HEK293 (cell line): ENCODE measurements at regions not wholly inside any gene's neighbourhood (a gene's known extent, or its start where the extent isn't known, plus 50 kb on each side); places are given as distances from the start of the nearest gene placed in this dataset.

Experiments used
- CTCF ChIA-PET: fragments of 350-600 bp; formaldehyde crosslinking; extraction: SDS; loops from one replicate; lab custom pipeline; 2021; ENCODE audit warnings: antibody characterized with exemption; lab: Yijun Ruan, JAX
- POLR2A ChIA-PET: fragments of 300-600 bp; formaldehyde crosslinking; extraction: SDS; loops from one replicate; lab custom pipeline; 2020; ENCODE audit warnings: antibody characterized with exemption, inconsistent platforms; lab: Yijun Ruan, JAX
- H3K27ac ChIP-seq: fragments of 200-500 bp; sonication (Bioruptor generic); 2 replicates; pipeline ENCODE4 v1.5.1; 2014; ENCODE audit warnings: low read depth, low read length, control low read depth, inconsistent platforms; ENCODE audit errors: extremely low read depth
- H3K36me3 ChIP-seq, 2 experiments: fragments of 200-500 bp in 1 of 2; sonication (Bioruptor generic) in 1 of 2; 1 replicate in 1 of 2; 2 replicates in 1 of 2; pipeline ENCODE4 v1.5.1; 2014 to 2017; ENCODE audit warnings: inconsistent platforms in 2 of 2, low read length in 2 of 2; ENCODE audit not compliant: control insufficient read depth in 2 of 2, insufficient read depth in 1 of 2
- H3K4me1 ChIP-seq: fragments of 200-500 bp; sonication (Bioruptor generic); 2 replicates; pipeline ENCODE4 v1.5.1; 2014; ENCODE audit warnings: mild to moderate bottlenecking, low read length, inconsistent platforms; ENCODE audit not compliant: control insufficient read depth, insufficient read depth
- H3K4me3 ChIP-seq: 2 replicates; pipeline ENCODE4 v1.5.1; 2011; ENCODE audit warnings: low read depth, mild to moderate bottlenecking, control low read depth, low read length, moderate library complexity
- H3K9me3 ChIP-seq: fragments of 200-500 bp; sonication (Bioruptor generic); 2 replicates; pipeline ENCODE4 v1.5.1; 2014; ENCODE audit warnings: low read depth, low read length, inconsistent platforms; ENCODE audit not compliant: control insufficient read depth, insufficient read depth
- KLF9 ChIP-seq: fragments of 450-650 bp; formaldehyde crosslinking; IDR thresholded peaks from 2 replicates; pipeline ENCODE4 v1.5.1; 2016; ENCODE audit warnings: missing biosample characterization, missing genetic modification characterization, low read depth
- MYNN ChIP-seq: fragments of 450-650 bp; formaldehyde crosslinking; IDR thresholded peaks from 2 replicates; pipeline ENCODE4 v1.5.1; 2016; ENCODE audit warnings: missing biosample characterization, missing genetic modification characterization, borderline replicate concordance
- PRDM10 ChIP-seq: fragments of 450-650 bp; formaldehyde crosslinking; IDR thresholded peaks from 2 replicates; pipeline ENCODE4 v1.5.1; 2016; ENCODE audit warnings: missing biosample characterization, missing genetic modification characterization
- RBAK ChIP-seq: fragments of 450-650 bp; formaldehyde crosslinking; IDR thresholded peaks from 2 replicates; pipeline ENCODE4 v1.5.1; 2016; ENCODE audit warnings: missing biosample characterization, missing genetic modification characterization
- SCRT1 ChIP-seq: fragments of 450-650 bp; formaldehyde crosslinking; IDR thresholded peaks from 2 replicates; pipeline ENCODE4 v1.5.1; 2016; ENCODE audit warnings: missing biosample characterization, missing genetic modification characterization, borderline replicate concordance
- SP2 ChIP-seq: fragments of 450-650 bp; formaldehyde crosslinking; IDR thresholded peaks from 2 replicates; pipeline ENCODE4 v1.5.1; 2016; ENCODE audit warnings: missing biosample characterization, missing genetic modification characterization
- ZFP69B ChIP-seq: fragments of 450-650 bp; formaldehyde crosslinking; IDR thresholded peaks from 2 replicates; pipeline ENCODE4 v1.5.1; 2016; ENCODE audit warnings: missing biosample characterization, missing genetic modification characterization
- ZIC2 ChIP-seq: fragments of 450-650 bp; formaldehyde crosslinking; IDR thresholded peaks from 2 replicates; pipeline ENCODE4 v1.5.1; 2016; ENCODE audit warnings: missing biosample characterization, missing genetic modification characterization
- ZNF157 ChIP-seq: fragments of 450-650 bp; formaldehyde crosslinking; IDR thresholded peaks from 2 replicates; pipeline ENCODE4 v1.5.1; 2016; ENCODE audit warnings: missing biosample characterization, missing genetic modification characterization
- ZNF174 ChIP-seq: fragments of 450-650 bp; formaldehyde crosslinking; IDR thresholded peaks from 2 replicates; pipeline ENCODE4 v1.5.0; 2017; ENCODE audit warnings: missing biosample characterization, mild to moderate bottlenecking, missing genetic modification characterization
- ZNF223 ChIP-seq: fragments of 450-650 bp; formaldehyde crosslinking; IDR thresholded peaks from 2 replicates; pipeline ENCODE4 v1.5.1; 2016; ENCODE audit warnings: missing biosample characterization, missing genetic modification characterization
- ZNF248 ChIP-seq: fragments of 450-650 bp; formaldehyde crosslinking; IDR thresholded peaks from 2 replicates; pipeline ENCODE4 v1.5.1; 2017; ENCODE audit warnings: missing biosample characterization, missing genetic modification characterization
- ZNF366 ChIP-seq: fragments of 450-650 bp; formaldehyde crosslinking; conservative IDR thresholded peaks from 2 replicates; pipeline ENCODE4 v1.5.1; 2016; ENCODE audit warnings: missing biosample characterization, missing genetic modification characterization
- ZNF404 ChIP-seq: fragments of 450-650 bp; formaldehyde crosslinking; IDR thresholded peaks from 2 replicates; pipeline ENCODE4 v1.5.1; 2017; ENCODE audit warnings: missing biosample characterization, missing genetic modification characterization
- ZNF416 ChIP-seq: fragments of 450-650 bp; formaldehyde crosslinking; IDR thresholded peaks from 2 replicates; pipeline ENCODE4 v1.5.1; 2016; ENCODE audit warnings: missing biosample characterization, missing genetic modification characterization
- ZNF423 ChIP-seq: fragments of 450-650 bp; formaldehyde crosslinking; IDR thresholded peaks from 2 replicates; pipeline ENCODE4 v1.5.1; 2016; ENCODE audit warnings: missing biosample characterization, missing genetic modification characterization
- ZNF449 ChIP-seq: fragments of 450-650 bp; formaldehyde crosslinking; IDR thresholded peaks from 2 replicates; pipeline ENCODE4 v1.5.1; 2017; ENCODE audit warnings: missing biosample characterization, mild to moderate bottlenecking, missing genetic modification characterization, moderate library complexity
- ZNF544 ChIP-seq: fragments of 450-650 bp; formaldehyde crosslinking; IDR thresholded peaks from 2 replicates; pipeline ENCODE4 v1.5.0; 2017; ENCODE audit warnings: missing biosample characterization, missing genetic modification characterization
- ZNF624 ChIP-seq: fragments of 450-650 bp; formaldehyde crosslinking; IDR thresholded peaks from 2 replicates; pipeline ENCODE4 v1.5.1; 2017; ENCODE audit warnings: missing biosample characterization, missing genetic modification characterization
- ZNF639 ChIP-seq: fragments of 450-650 bp; formaldehyde crosslinking; IDR thresholded peaks from 2 replicates; pipeline ENCODE4 v1.5.1; 2016; ENCODE audit warnings: missing biosample characterization, missing genetic modification characterization
- ZNF664 ChIP-seq: fragments of 450-650 bp; formaldehyde crosslinking; IDR thresholded peaks from 2 replicates; pipeline ENCODE4 v1.5.1; 2016; ENCODE audit warnings: missing biosample characterization, missing genetic modification characterization
- ZNF76 ChIP-seq: fragments of 450-650 bp; formaldehyde crosslinking; IDR thresholded peaks from 2 replicates; pipeline ENCODE4; 2016; ENCODE audit warnings: low read depth, missing biosample characterization, missing genetic modification characterization, borderline replicate concordance
- ZNF777 ChIP-seq: fragments of 450-650 bp; formaldehyde crosslinking; IDR thresholded peaks from 2 replicates; pipeline ENCODE4 v1.5.1; 2017; ENCODE audit warnings: missing biosample characterization, missing genetic modification characterization, borderline replicate concordance

- TF ChIP-seq ZNF639 (tag by site-specific recombination): no peak
- no peak for TF ChIP-seq ZNF664
- TF ChIP-seq ZNF157 (tag by site-specific recombination): no peak
- TF ChIP-seq ZNF777 (tag by site-specific recombination): no peak
- TF ChIP-seq KLF9 (tag by site-specific recombination): no peak
- no peak for TF ChIP-seq ZIC2 (tag by site-specific recombination)
- TF ChIP-seq, all 188 proteins: peak for 0
Observed at GRCh38 chr13:111909971-111910671, 156.8 kb upstream of the SOX1 start (continued).

- H3K4me1 ChIP-seq: no peaks in the 10 kb centered on the region
Observed at GRCh38 chr13:111911121-111911720, 155.7 kb upstream of the SOX1 start.

GRCh38 chr13:111911754-111912452 lies 155.0 kb upstream of the SOX1 start:
- no peaks in the 10 kb centered on the region for H3K36me3 ChIP-seq
- H3K27ac ChIP-seq: no peak overlapping the region
- POLR2A ChIA-PET: no interaction called here
- no peaks in the 10 kb centered on the region for H3K4me1 ChIP-seq
- TF ChIP-seq SCRT1 (tag by site-specific recombination) (no peak), ZNF624 (tag by site-specific recombination) (no peak), ZNF449 (tag by site-specific recombination) (no peak)
- CTCF ChIA-PET: no interaction called here
- no peaks in the 10 kb centered on the region for H3K9me3 ChIP-seq
- no peak overlapping the region for H3K4me3 ChIP-seq

More at GRCh38 chr13:111911121-111911720, 155.7 kb upstream of the SOX1 start:
- Histone ChIP-seq H3K4me3 (no peak overlapping the region), H3K27ac (no peak overlapping the region), H3K36me3 (no peaks in the 10 kb centered on the region), H3K9me3 (no peaks in the 10 kb centered on the region)
- ChIA-PET CTCF (no interaction called here), POLR2A (no interaction called here)
- no peak for TF ChIP-seq RBAK (tag by site-specific recombination)
- TF ChIP-seq ZNF544 (tag by site-specific recombination): no peak
- TF ChIP-seq ZNF366 (tag by site-specific recombination): no peak
- TF ChIP-seq ZNF404 (tag by site-specific recombination): no peak
- TF ChIP-seq MYNN (tag by site-specific recombination): no peak

GRCh38 chr13:111912453-111912866 lies 154.5 kb upstream of the SOX1 start:
- H3K27ac ChIP-seq: no peak overlapping the region
- no peaks in the 10 kb centered on the region for H3K36me3 ChIP-seq
- H3K4me1 ChIP-seq: no peaks in the 10 kb centered on the region
- no peaks in the 10 kb centered on the region for H3K9me3 ChIP-seq
- POLR2A ChIA-PET: no interaction called here
- CTCF ChIA-PET: no interaction called here
- no peak overlapping the region for H3K4me3 ChIP-seq
- TF ChIP-seq ZNF76 (tag by site-specific recombination) (no peak), ZNF423 (tag by site-specific recombination) (no peak), ZNF248 (no peak), ZFP69B (no peak), ZNF174 (tag by site-specific recombination) (no peak), ZNF223 (tag by site-specific recombination) (no peak), SP2 (no peak), PRDM10 (no peak), ZNF416 (no peak)
- TF ChIP-seq, all 188 proteins: peak for 0
